Suppressor macrophage treated with lipopolysaccharide for 1 hour (primary cell): ENCODE measurements at regions not wholly inside any gene's neighbourhood (a gene's known extent, or its start where the extent isn't known, plus 50 kb on each side); places are given as distances from the start of the nearest gene placed in this dataset.
"Not testable (repeated sequence)": the region's sequence is repeated elsewhere in the genome, so short reads cannot be mapped to it uniquely, and the experiment has no call there.

ENCODE experiments used
- DNase-seq, 3 donors: peaks; one replicate each; pipeline ENCODE4 v3.0.0-alpha.2; 2020 to 2022

DNA sequence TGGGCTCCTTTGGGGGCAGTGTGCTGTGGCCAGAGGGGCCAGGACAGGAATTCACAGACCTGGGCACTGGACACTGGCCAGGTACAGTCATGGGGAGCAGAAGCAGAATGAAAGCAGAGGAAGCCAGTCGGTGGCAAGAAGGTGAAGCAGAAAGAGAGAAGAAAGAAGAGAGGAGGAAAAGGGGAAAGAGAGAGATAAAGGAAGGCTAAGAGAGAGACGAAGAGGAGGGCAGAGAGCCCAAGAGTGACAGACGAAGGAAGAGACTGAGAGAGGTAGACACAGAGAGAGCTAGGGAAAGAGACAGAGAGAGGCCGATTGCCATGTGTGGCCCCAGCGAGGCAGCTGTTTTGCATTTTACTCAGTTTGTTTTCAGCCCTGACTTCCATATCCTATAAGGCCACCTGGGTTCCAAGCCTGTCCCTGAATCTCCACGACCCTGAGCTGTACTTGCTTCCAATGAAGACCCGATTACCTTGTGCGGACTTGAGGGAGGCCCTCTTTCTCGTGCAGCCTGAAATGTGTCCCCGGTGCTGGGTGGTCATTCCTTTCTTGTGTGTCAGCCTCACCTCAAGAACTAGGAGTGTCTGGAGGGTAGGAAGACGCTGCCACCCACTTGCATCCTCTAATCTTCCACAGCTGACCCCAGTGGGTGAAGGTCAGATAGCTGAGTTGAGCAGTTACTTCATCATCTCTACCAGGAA is 73.9 kb downstream of the LSM3 start:
- DNase-seq: no peak

GRCh38 chr3:14253022-14253706 is 74.5 kb downstream of the LSM3 start:
- DNase-seq: no peak

GRCh38 chr3:14253707-14254382 is 75.2 kb downstream of the LSM3 start:
- DNase-seq: no peak

- no peak for DNase-seq
Observed at GRCh38 chr3:14254812-14255702, 76.4 kb downstream of the LSM3 start.

DNA sequence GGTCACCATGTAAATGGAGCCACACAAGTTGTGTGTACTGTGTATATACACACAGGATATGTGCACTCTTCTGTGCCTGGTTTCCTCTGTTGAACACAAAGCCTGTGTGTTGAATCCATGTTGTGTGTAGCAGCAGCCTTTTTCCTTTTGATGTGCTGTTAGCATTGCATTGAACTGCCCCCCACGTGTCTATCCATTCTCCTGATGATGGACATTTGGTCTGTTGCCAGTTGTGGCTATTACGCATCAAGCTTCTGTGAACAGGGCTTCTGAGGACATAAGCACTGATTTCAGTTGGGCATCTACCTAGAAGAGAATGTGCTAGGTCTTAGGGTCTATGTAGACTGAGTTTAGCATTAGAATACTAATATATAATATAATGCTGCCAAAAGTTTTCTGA is 77.4 kb downstream of the LSM3 start:
- DNase-seq: no peak

DNA sequence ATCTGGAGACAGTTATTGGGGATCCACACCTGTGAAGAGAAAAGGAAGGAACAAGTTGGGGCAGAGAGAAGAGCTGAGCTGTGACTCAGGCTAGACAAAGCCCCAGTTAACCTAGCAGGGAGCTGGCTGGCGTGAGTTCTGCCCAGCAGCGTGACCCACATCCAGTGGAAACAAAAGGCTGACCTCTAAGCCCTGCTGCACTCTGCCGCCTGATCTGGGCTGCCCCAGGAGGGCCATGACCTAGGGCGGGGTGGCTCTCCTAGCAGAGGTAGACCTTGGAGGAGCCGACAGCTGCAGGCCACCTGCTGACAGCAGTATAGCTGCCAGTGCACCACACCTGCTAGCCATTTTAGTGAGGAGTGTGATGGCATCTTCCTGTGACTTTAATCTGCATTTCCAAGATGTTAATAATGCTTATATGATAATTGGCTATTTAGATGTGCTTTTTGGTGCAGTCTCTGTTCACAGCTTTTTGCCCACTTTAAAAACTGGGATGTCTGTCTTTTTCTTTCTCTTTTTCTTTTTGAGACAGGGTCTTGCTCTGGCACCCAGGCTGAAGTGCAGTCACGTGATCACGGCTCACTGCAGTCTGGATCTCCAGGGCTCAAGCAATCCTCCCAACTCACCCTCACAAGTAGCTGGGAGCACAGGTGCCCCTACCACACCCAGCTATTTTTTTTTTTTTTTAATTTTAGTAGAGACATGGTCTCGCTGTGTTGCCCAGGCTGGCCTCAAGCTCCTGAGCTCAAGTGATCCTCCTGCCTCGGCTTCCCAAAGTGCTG is 78.1 kb downstream of the LSM3 start:
- no peak for DNase-seq

DNA sequence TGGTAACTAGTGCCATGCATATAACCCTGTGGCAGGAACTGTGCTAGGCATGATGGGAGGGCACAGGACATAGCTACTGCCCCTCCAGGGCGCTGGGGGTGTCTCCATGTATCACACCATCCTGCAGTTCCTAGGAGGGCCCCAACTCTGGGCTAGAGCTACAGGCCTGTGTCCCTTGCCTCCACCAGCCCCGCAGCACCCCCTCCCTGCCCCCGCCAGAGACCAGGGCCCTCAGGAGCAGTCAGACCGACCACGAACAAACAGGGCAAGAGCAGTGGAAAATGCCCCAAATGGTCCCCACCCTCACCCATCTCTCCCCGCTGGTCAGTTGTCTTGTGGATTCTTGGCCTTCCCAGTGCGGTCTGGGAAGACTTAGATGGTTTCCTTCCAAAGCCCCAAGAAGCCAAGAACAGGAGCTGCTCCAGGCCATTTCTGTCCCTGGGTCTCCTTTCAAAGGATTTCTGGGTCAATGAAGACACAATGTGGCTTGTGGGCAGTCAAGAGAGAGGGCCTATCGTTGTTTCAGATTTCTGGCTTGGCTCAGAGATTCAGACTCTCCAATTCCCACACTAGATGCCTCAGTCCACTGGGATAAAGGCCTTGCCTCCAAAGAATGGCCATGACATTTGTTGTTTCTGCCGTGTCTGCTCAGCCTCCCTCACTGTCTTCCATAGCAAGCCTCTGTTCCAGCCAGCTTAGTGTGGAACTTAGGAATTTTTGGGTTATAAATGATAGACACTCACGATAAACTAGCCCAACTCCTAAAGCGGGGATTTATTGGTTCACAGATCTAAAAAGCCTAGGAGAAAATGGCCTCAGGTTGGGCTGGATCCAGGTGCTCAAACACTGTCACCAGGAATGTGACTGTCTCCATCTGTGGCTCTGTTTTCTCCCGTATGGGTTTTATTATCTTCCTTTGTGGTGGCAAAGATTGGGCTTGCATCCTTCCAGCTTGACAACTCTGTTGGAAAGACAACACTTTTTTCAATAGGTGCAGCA is 80.6 kb downstream of the LSM3 start:
- no peak for DNase-seq

- DNase-seq: no peak
Observed at GRCh38 chr3:14260463-14260862, 81.8 kb downstream of the LSM3 start.

GRCh38 chr3:14261229-14261628 is 82.6 kb downstream of the LSM3 start:
- peak; percentile 79 to 90 (median 90) for DNase-seq

GRCh38 chr3:14262212-14262611 is 83.6 kb downstream of the LSM3 start:
- DNase-seq: no peak

- no peak for DNase-seq
Observed at GRCh38 chr3:14262867-14263266, 84.2 kb downstream of the LSM3 start.

GRCh38 chr3:14263317-14264005 is 84.8 kb downstream of the LSM3 start:
- no peak for DNase-seq

DNA sequence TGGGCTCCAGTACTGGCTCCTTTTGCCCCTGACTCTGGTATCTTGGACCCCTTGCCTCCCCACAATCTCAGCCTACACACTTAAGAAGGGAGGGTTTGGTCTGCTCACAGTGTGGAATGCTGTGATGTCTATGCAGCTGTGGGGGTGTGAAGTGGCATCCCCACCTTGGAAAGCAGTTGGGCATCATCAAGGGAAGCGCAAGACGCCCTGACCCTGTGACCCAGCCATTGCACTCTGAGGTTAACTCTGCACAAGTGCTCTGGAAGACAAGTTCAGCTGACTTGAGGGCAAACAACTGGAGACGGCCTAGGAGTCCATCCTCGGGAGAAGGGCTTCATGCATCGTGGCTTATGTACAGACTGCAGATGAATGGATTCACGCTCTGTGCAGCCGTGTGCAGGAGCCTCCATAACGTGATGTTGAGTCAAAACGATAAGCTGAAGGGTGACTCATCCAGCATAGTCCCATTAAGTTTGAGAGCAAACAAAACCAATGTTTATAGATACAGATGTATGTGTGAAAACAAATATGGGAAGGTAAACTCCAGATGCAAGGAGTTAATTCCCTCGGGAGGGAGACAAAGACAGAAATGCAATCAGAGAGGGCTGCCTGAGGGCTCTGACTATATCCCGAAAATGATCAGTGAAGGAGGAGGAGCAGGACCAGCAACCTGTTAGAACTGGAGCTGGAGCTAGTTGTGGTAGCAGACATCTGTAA is 86.8 kb downstream of the LSM3 start:
- DNase-seq: no peak

DNA sequence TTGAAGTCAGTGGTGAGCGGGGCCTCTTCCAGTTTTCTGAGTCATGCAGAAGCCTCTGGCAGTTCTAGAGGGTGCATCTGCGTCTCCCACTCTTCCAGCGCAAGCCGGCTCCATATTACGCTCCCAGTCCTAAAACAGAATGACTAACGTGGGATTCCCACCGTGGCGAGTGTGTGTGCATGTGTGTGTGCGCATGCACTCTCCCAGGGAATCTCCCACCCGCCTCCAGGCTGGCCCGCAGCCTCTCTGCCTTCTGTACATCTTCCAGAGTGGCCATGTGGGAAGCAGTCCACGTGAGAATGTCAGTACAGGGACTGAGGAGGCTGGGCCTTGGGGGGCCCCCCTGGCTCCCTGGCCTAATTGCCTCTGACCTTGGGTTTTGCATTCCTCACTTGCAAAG is 87.7 kb downstream of the LSM3 start:
- DNase-seq: peak; percentile 29 to 58 (median 52)

DNA sequence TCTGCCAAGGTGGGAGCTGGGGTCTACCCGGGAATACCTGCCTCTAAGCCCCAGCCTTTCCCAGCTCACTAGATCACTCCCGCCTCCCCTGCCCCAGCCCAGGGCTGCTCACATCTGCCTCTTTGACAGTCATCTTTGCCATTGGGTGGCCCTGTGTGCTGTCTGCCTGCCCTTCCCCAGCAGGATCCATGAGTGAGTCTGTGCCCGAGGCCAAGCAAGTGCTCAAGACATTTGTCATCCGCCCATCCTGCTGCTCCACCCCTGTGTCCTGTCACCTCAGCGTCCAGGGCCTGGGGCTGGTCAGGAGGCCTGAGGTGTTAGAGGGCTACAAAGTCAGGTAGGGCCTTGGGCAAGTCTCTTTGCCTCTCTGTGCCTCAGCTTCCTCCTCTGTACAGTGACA is 89.4 kb downstream of the LSM3 start:
- no peak for DNase-seq

- DNase-seq: no peak
Observed at GRCh38 chr3:14268897-14269296, 90.3 kb downstream of the LSM3 start.

DNA sequence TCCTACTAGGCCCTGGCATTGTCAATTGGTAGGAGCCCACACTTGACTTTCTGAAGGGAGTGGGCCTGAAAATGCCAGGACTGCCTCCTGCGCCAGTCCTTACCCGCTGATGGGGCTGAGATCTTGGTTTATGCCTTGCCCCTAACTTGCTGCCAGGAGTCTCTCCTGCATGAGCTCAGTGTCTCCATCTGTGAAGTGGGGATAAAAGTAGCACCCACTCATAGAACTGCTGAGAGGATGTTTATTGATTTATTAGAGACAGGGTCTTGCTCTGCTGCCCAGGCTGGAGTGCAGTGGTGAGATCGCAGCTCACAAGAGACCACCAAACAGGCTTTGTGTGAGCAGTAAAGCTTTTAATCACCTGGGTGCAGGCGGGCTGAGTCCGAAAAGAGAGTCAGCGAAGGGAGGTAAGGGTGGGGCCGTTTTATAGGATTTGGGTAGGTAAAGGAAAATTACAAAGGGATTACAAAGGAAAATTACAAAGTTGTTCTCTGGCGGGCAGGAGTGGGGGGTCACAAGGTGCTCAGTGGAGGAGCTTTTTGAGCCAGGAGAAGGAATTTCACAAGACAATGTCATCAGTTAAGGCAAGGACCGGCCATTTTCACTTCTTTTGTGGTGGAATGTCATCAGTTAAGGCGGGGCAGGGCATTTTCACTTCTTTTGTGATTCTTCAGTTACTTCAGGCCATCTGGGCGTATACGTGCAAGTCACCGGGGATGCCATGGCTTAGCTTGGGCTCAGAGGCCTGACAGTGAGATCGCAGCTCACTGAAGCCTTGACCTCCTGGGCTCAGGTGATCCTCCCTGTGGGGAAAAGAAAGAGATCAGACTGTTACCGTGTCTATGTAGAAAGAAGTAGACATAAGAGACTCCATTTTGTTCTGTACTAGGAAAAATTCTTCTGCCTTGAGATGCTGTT is 93.7 kb downstream of the LSM3 start:
- DNase-seq: not testable (repeated sequence)

DNA sequence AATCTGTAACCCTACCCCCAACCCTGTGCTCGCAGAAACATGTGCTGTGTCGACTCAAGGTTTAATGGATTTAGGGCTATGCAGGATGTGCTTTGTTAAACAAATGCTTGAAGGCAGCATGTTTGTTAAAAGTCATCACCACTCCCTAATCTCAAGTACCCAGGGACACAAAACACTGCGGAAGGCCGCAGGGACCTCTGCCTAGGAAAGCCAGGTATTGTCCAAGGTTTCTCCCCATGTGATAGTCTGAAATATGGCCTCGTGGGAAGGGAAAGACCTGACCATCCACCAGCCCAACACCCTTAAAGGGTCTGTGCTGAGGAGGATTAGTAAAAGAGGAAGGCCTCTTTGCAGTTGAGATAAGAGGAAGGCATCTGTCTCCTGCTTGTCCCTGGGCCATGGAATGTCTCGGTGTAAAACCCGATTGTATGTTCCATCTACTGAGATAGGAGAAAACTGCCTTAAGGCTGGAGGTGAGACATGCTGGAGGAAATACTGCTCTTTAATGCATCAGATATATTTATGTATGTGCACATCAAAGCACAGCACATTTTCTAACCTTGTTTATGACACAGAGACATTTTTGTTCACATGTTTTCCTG is 94.4 kb downstream of the LSM3 start:
- DNase-seq: not testable (repeated sequence)
